Psoas muscle (tissue), 7 donors: ENCODE measurements at regions not wholly inside any gene's neighbourhood (a gene's known extent, or its start where the extent isn't known, plus 50 kb on each side); places are given as distances from the start of the nearest gene placed in this dataset.

Experiments
- ATAC-seq, 4 donors: fragments of 200-7000 bp; cut with Tn5 transposase; one replicate each; pipeline ENCODE4 v1.9.1; 2020; ENCODE audit warnings: moderate library complexity in 3 of 4, mild to moderate bottlenecking in 2 of 4
- DNase-seq, 2 donors: peaks; one replicate each; pipeline ENCODE4 v3.0.0-alpha.2; 2020
- H3K27ac ChIP-seq: fragments of 200-600 bp; one replicate; pipeline ENCODE4 v1.8.0; 2022
- H3K27me3 ChIP-seq, 3 donors: fragments of 200-600 bp in 1 of 3; one replicate each; pipeline versions ENCODE4 v1.6.1 to v1.8.0; 2013 to 2022; ENCODE audit warnings: low read length in 2 of 3, mild to moderate bottlenecking in 2 of 3, moderate library complexity in 1 of 3; ENCODE audit not compliant: insufficient read depth in 3 of 3
- H3K36me3 ChIP-seq, 2 donors: fragments of 200-600 bp in 1 of 2; one replicate each; pipeline versions ENCODE4 v1.6.1 to v1.8.0; 2013 to 2022; ENCODE audit warnings: low read depth in 1 of 2, mild to moderate bottlenecking in 1 of 2, moderate library complexity in 1 of 2; ENCODE audit not compliant: insufficient read depth in 1 of 2
- H3K4me1 ChIP-seq: fragments of 200-600 bp; one replicate; pipeline ENCODE4 v1.8.0; 2022
- H3K4me3 ChIP-seq: fragments of 200-600 bp; one replicate; pipeline ENCODE4 v1.8.0; 2022; ENCODE audit warnings: mild to moderate bottlenecking
- H3K9me3 ChIP-seq: fragments of 200-600 bp; one replicate; pipeline ENCODE4 v1.8.0; 2022
- CTCF ChIP-seq: fragments of 200-600 bp; IDR thresholded peaks from one replicate; pipeline ENCODE4 v1.8.0; 2022; ENCODE audit warnings: antibody characterized with exemption
- WGBS, 3 donors: extraction: QIAGEN DNeasy Blood & Tissue Kit; methylation state at CpG; one replicate each; pipeline versions ENCODE4 v1.1.6 to v1.1.7; 2013; 5-methylcytosine and 5-hydroxymethylcytosine counted together
- intact Hi-C, 2 donors: fragments of 100-400 bp; cut with DNase I; formaldehyde crosslinking; loops; one replicate each; pipeline versions ENCODE4 v1.11.0 to v1.14.2; 2022
- donor health status: healthy with polysubstance abuse.
- donor health status: DM: no; HTN: no; CAD: no; lungs with moderate emphysema.
- donor health status: Bipolar disorder and iron deficiency.
- donor health status: healthy.
- donor health status: DM: yes; HTN: yes; CAD: no.
- donor health status: DM: no; HTN: no; CAD: no.
- donor health status: DM: yes; HTN: yes; CAD: no.

DNA sequence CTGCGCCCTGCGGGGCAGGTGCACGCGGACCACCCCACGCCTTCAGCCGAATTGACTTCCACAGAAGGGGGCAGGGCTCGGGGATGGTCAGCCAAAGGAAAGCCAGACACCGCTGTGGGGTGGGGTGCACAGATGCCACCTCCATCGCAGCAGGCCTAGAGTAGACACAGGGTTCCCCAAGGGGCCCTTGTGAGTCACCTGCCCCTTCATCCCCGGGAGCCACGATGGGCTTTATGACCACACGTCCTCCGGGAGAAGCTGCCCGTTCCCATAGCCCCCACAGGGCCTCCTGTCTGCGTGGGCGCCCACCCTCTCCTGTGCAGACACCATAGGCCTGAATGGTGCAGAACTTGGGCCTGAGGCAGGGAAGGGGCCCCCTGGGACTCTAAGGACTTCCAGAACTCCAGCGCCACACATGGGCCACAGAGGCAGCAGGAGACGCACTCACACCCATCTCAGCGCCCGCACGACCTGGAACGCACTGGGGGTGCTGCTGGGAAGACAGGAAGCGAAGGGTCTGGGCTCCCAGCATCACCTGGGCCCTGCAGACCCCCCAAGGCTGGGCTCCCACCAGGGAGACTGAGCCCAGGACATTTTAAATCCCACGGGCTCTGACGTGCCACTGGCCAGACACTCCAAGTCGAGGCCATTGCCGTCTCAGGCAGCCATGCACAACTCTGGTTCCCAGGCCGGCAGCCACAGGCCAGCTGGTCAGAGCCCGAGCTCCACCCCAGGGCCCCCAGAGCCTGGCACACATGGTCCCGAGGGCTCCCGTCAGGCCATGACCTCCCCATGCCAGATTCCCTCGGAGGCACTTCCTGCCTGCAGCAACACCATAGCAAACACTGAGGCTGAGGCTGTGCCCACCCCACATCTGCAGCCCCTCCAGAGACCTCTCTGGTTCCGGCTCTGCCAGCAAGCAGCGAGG is 134.2 kb downstream of the DLL1 start:
- no peak overlapping the region for H3K27ac ChIP-seq
- H3K9me3 ChIP-seq, result no peaks in the 10 kb centered on the region
- no peak overlapping the region for H3K4me3 ChIP-seq
- no peaks in the 10 kb centered on the region for H3K27me3 ChIP-seq
- TF ChIP-seq CTCF, result no peak
- 79 to 91% (median 87%) methylated on average over 33 to 34 of the region's 34 CpGs for WGBS, 3 donors
- peak in 1 of 2 donors; percentile 36 for DNase-seq
- no peak for ATAC-seq
- no peaks in the 10 kb centered on the region for H3K36me3 ChIP-seq
- intact Hi-C loops, result no loop called here
- peaks cover 12% of the 10 kb centered on the region for H3K4me1 ChIP-seq

DNA sequence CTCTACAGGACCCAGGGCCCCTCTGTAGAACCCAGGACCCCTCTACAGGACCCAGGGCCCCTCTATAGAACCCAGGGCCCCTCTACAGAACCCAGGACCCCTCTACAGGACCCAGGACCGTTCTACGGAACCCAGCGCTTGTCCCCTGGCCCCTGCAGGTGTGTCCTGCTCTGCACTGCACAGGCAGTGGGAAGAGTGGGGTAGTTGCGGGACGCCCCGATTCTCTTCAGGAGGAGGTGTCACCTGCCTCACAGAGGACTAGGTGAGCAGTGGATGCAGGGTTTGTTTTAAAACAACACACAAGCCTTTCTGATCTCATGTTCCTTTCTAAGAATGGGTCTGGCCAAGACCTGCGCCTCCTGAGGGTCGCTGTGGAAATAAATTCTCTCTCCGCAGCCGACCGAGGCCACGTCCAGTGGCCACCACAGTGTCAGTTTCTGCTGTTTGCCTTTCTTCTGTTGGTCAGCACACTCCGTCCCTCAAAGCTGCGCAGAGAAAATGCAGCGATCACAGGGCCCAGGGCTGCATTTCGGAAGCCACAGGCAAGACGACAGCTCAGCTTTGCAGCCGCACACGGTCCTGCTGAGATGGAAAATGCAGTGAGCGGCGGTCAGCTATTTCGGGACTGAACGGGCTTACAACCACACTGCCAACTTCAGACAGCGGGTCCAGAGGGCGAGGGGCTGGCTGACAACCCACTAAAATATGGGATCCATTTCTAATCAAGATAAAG is 135.2 kb downstream of the DLL1 start:
- 93 to 95% (median 93%) methylated on average over 25 of the region's 25 CpGs for WGBS, 3 donors

GRCh38 chr6:170153436-170154319 is 137.2 kb downstream of the DLL1 start:
- DNase-seq, result peak in 1 of 2 donors; percentile 46
- 89 to 95% (median 93%) methylated on average over 29 of the region's 29 CpGs for WGBS, 3 donors
- intact Hi-C loops, result no loop called here

More for the DNA sequence above, 135.2 kb downstream of the DLL1 start:
- no peak for TF ChIP-seq CTCF
- Histone ChIP-seq H3K4me3 (no peak overlapping the region), H3K9me3 (no peaks in the 10 kb centered on the region), H3K27ac (no peak overlapping the region), H3K27me3 (no peaks in the 10 kb centered on the region), H3K36me3 (no peaks in the 10 kb centered on the region), H3K4me1 (peaks cover 12% of the 10 kb centered on the region)
- intact Hi-C loops, result no loop called here
- DNase-seq (peak in 1 of 2 donors; percentile 26), ATAC-seq (no peak)

More at GRCh38 chr6:170153436-170154319, 137.2 kb downstream of the DLL1 start:
- TF ChIP-seq CTCF, result no peak
- ATAC-seq, result peak in 3 of 4 donors; percentile 5 to 19 (median 16)
- no peaks in the 10 kb centered on the region for H3K27me3 ChIP-seq
- H3K4me3 ChIP-seq, result no peak overlapping the region
- no peak overlapping the region for H3K27ac ChIP-seq
- H3K9me3 ChIP-seq, result no peaks in the 10 kb centered on the region
- H3K4me1 ChIP-seq, result peaks cover 12% of the 10 kb centered on the region
- no peaks in the 10 kb centered on the region for H3K36me3 ChIP-seq
